ENCODE measurements at regions not wholly inside any gene's neighbourhood (a gene's known extent, or its start where the extent isn't known, plus 50 kb on each side); places are given as distances from the start of the nearest gene placed in this dataset.
A peak's percentile ranks its signal among the peaks of the same experiment; 100 is the strongest.

GRCh38 chr6:134686071-134686470 is 263.8 kb downstream of the ALDH8A1 start:
- peak; percentile 96 for DNase-seq (ENCODE audit: low read depth)

DNA sequence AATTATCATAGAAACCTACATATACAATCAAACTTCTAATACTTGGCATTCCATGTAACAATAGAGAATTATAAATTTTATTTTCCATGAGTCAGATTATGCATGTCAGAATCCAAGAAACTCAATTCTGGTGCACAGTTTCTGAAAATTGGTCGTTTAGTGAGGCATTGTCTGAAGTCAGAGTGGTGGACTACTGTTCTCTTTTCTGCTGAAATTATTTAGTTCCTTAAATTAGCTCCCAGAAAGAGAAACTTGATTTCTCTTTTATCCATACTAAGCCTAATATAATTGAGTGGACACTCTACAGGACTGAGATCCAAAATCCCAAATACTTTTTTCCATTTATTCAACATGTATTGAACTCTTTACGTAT is 265.5 kb downstream of the ALDH8A1 start:
- DNase-seq (ENCODE audit: low read depth), result peak; percentile 63
- TF ChIP-seq CTCF (conservative IDR thresholded peaks at IDR 0.05; ENCODE audit: control insufficient read depth, insufficient read depth, low read depth, low read length), result no peak
- no peak overlapping the region for H3K4me3 ChIP-seq (ENCODE audit: control insufficient read depth, low read depth, low read length)

More at GRCh38 chr6:134686071-134686470, 263.8 kb downstream of the ALDH8A1 start:
- TF ChIP-seq CTCF (conservative IDR thresholded peaks at IDR 0.05; ENCODE audit: control insufficient read depth, insufficient read depth, low read depth, low read length), result peak; percentile 38
- no peak overlapping the region for H3K4me3 ChIP-seq (ENCODE audit: control insufficient read depth, low read depth, low read length)

DNA sequence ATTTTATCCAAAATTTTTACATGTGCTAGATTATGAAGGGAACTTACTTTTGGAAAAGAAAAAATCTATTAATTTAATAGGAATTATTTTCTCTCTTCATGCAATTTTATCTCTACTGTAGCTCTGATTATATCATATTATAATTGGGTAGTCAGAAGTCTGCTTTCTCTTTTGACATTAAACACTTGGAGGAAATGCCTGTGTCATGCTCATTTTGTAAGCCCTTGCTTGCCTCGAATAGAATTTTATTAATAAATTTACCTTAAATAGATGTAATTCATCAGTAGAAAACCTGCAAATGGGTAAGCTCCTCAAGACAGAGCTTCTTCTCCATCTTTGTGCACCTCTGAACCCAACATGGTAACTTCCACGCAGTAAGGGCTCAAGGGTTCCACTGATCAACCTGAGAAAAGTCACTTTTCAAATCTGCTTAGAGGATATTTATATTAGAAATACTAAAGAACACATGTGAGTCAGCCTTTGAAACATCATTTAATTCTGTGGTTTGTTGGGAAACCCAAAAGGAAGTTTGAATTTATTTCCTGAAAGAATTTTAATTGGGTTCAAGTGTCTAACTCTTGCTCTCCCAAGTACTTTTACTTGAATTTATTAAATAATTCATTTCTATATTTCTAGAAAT is 266.0 kb downstream of the ALDH8A1 start:
- no peak overlapping the region for H3K4me3 ChIP-seq (ENCODE audit: control insufficient read depth, low read depth, low read length)
- DNase-seq (ENCODE audit: low read depth), result peak; percentile 83
- no peak for TF ChIP-seq CTCF (conservative IDR thresholded peaks at IDR 0.05; ENCODE audit: control insufficient read depth, insufficient read depth, low read depth, low read length)

- no peak for DNase-seq (ENCODE audit: low read depth)
- no peak overlapping the region for H3K4me3 ChIP-seq (ENCODE audit: control insufficient read depth, low read depth, low read length)
- no peak for TF ChIP-seq CTCF (conservative IDR thresholded peaks at IDR 0.05; ENCODE audit: control insufficient read depth, insufficient read depth, low read depth, low read length)
Observed at GRCh38 chr6:134680433-134680832, 269.5 kb downstream of the ALDH8A1 start.

- TF ChIP-seq CTCF (conservative IDR thresholded peaks at IDR 0.05; ENCODE audit: control insufficient read depth, insufficient read depth, low read depth, low read length), result no peak
- peak; percentile 41 for DNase-seq (ENCODE audit: low read depth)
Observed at GRCh38 chr6:134680021-134680420, 269.9 kb downstream of the ALDH8A1 start.

GRCh38 chr6:134678436-134678889 is 271.4 kb downstream of the ALDH8A1 start:
- DNase-seq (ENCODE audit: low read depth), result peak; percentile 89
- no peak for TF ChIP-seq CTCF (conservative IDR thresholded peaks at IDR 0.05; ENCODE audit: control insufficient read depth, insufficient read depth, low read depth, low read length)
- no peak overlapping the region for H3K4me3 ChIP-seq (ENCODE audit: control insufficient read depth, low read depth, low read length)

More at GRCh38 chr6:134680021-134680420, 269.9 kb downstream of the ALDH8A1 start:
- H3K4me3 ChIP-seq (ENCODE audit: control insufficient read depth, low read depth, low read length), result no peak overlapping the region

Measured in fibroblast of mammary gland (primary cell).